ENCODE measurements at regions not wholly inside any gene's neighbourhood (a gene's known extent, or its start where the extent isn't known, plus 50 kb on each side); places are given as distances from the start of the nearest gene placed in this dataset.
A peak's percentile ranks its signal among the peaks of the same experiment; 100 is the strongest.
"Not testable (repeated sequence)": the region's sequence is repeated elsewhere in the genome, so short reads cannot be mapped to it uniquely, and the experiment has no call there.

- no peak for DNase-seq (ENCODE audit: low read depth in 4 of 4, low spot score in 2 of 4)
These were observed 54.1 kb upstream of the SHLD1 start for GRCh38 chr20:5696011-5696559.

GRCh38 chr20:5691918-5692618 is 58.1 kb upstream of the SHLD1 start:
- peak in 2 of 4 donors; percentile 14 to 23 for DNase-seq (ENCODE audit: low read depth in 4 of 4, low spot score in 2 of 4)

GRCh38 chr20:5689463-5689862 is 60.7 kb upstream of the SHLD1 start:
- no peak for DNase-seq (ENCODE audit: low read depth in 4 of 4, low spot score in 2 of 4)

GRCh38 chr20:5688431-5688972 is 61.7 kb upstream of the SHLD1 start:
- no peak for DNase-seq (ENCODE audit: low read depth in 4 of 4, low spot score in 2 of 4)

- DNase-seq (ENCODE audit: low read depth in 4 of 4, low spot score in 2 of 4), result no peak
These were observed 62.3 kb upstream of the SHLD1 start for GRCh38 chr20:5687884-5688283.

- no peak for DNase-seq (ENCODE audit: low read depth in 4 of 4, low spot score in 2 of 4)
These were observed 63.7 kb upstream of the SHLD1 start for GRCh38 chr20:5686384-5687105.

GRCh38 chr20:5682556-5682955 is 67.6 kb upstream of the SHLD1 start:
- DNase-seq (ENCODE audit: low read depth in 4 of 4, low spot score in 2 of 4), result not testable (repeated sequence)

GRCh38 chr20:5680192-5680591 is 69.4 kb upstream of the GPCPD1 start:
- DNase-seq (ENCODE audit: low read depth in 4 of 4, low spot score in 2 of 4), result no peak

- DNase-seq (ENCODE audit: low read depth in 4 of 4, low spot score in 2 of 4), result no peak
These were observed 68.0 kb upstream of the GPCPD1 start for GRCh38 chr20:5678777-5679176.

- DNase-seq (ENCODE audit: low read depth in 4 of 4, low spot score in 2 of 4), result not testable (repeated sequence)
These were observed 67.1 kb upstream of the GPCPD1 start for GRCh38 chr20:5677944-5678343.

GRCh38 chr20:5677389-5677788 is 66.6 kb upstream of the GPCPD1 start:
- no peak for DNase-seq (ENCODE audit: low read depth in 4 of 4, low spot score in 2 of 4)

- no peak for DNase-seq (ENCODE audit: low read depth in 4 of 4, low spot score in 2 of 4)
These were observed 64.6 kb upstream of the GPCPD1 start for GRCh38 chr20:5675103-5676091.

- DNase-seq (ENCODE audit: low read depth in 4 of 4, low spot score in 2 of 4), result no peak
These were observed 63.4 kb upstream of the GPCPD1 start for GRCh38 chr20:5674176-5674660.

- no peak for DNase-seq (ENCODE audit: low read depth in 4 of 4, low spot score in 2 of 4)
These were observed 60.1 kb upstream of the GPCPD1 start for GRCh38 chr20:5670874-5671273.

GRCh38 chr20:5670036-5670536 is 59.3 kb upstream of the GPCPD1 start:
- no peak for DNase-seq (ENCODE audit: low read depth in 4 of 4, low spot score in 2 of 4)

GRCh38 chr20:5668529-5668868 is 57.7 kb upstream of the GPCPD1 start:
- no peak for DNase-seq (ENCODE audit: low read depth in 4 of 4, low spot score in 2 of 4)

GRCh38 chr20:5667705-5668528 is 57.1 kb upstream of the GPCPD1 start:
- DNase-seq (ENCODE audit: low read depth in 4 of 4, low spot score in 2 of 4), result no peak

- DNase-seq (ENCODE audit: low read depth in 4 of 4, low spot score in 2 of 4), result no peak
These were observed 54.6 kb upstream of the GPCPD1 start for GRCh38 chr20:5665417-5665816.

GRCh38 chr20:5663396-5663795 is 52.6 kb upstream of the GPCPD1 start:
- DNase-seq (ENCODE audit: low read depth in 4 of 4, low spot score in 2 of 4), result no peak

Data from left renal cortex interstitium (tissue), 4 donors.